ENCODE measurements at regions not wholly inside any gene's neighbourhood (a gene's known extent, or its start where the extent isn't known, plus 50 kb on each side); places are given as distances from the start of the nearest gene placed in this dataset.

DNA sequence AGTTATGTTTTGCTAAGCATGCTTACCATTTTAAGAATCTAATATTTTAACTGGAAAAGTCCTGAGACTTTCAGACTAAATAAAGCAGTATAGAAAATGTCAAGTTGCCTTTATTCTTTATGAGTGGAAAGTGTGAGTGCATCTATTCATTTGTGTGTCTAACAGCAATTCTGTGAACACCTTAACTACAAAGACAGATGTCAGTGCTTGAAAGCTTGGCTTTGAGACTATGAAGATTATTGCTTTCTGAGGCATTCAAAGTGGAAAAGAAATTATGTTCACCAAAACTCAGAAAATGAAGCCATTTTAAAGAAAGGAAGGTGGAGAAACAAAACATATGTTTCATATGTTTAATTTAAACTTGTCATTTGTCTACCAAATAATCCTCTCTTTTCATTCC, 294.5 kb upstream of the SEMA3C start:
- TF ChIP-seq, protein P1, sequence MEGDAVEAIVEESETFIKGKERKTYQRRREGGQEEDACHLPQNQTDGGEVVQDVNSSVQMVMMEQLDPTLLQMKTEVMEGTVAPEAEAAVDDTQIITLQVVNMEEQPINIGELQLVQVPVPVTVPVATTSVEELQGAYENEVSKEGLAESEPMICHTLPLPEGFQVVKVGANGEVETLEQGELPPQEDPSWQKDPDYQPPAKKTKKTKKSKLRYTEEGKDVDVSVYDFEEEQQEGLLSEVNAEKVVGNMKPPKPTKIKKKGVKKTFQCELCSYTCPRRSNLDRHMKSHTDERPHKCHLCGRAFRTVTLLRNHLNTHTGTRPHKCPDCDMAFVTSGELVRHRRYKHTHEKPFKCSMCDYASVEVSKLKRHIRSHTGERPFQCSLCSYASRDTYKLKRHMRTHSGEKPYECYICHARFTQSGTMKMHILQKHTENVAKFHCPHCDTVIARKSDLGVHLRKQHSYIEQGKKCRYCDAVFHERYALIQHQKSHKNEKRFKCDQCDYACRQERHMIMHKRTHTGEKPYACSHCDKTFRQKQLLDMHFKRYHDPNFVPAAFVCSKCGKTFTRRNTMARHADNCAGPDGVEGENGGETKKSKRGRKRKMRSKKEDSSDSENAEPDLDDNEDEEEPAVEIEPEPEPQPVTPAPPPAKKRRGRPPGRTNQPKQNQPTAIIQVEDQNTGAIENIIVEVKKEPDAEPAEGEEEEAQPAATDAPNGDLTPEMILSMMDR (IDR thresholded peaks at IDR 0.05; ENCODE audit: insufficient read depth, low read depth, low read length) = no peak
- TF ChIP-seq EZH2 (IDR thresholded peaks at IDR 0.05; ENCODE audit: insufficient read depth, low read length) = no peak

Data from astrocyte (in vitro differentiated cells and primary cell).